Lower leg skin (tissue), 4 donors: ENCODE measurements at regions not wholly inside any gene's neighbourhood (a gene's known extent, or its start where the extent isn't known, plus 50 kb on each side); places are given as distances from the start of the nearest gene placed in this dataset.

ENCODE experiments used
- DNase-seq, 2 donors: peaks; one replicate each; pipeline ENCODE4 v3.0.0-alpha.2; 2019; ENCODE audit warnings: low spot score in 2 of 2
- H3K4me3 ChIP-seq: fragments of 200-600 bp; sonication (generic); 2 replicates; pipeline ENCODE4 v1.5.1; 2017; ENCODE audit warnings: mild to moderate bottlenecking, low read depth; ENCODE audit not compliant: poor library complexity, severe bottlenecking
- POLR2A ChIP-seq, 2 donors: fragments of 450-650 bp; IDR thresholded peaks; one replicate each; pipeline ENCODE4 v1.6.1; 2016 to 2017; ENCODE audit warnings: antibody characterized with exemption in 2 of 2, mild to moderate bottlenecking in 1 of 2, moderate library complexity in 1 of 2
- WGBS, 2 donors: methylation state at CpG; one replicate each; pipeline ENCODE4 v1.1.5; 2018; 5-methylcytosine and 5-hydroxymethylcytosine counted together
- intact Hi-C: fragments of 100-400 bp; cut with DNase I; formaldehyde crosslinking; loops from one replicate; pipeline ENCODE4 v1.15.0; 2023; ENCODE audit warnings: low total_unique reads
- TF ChIP-seq, protein P1 (sequence below), 3 donors: fragments of 450-650 bp; IDR thresholded peaks; one replicate each; pipeline ENCODE4 v1.5.1; 2016; ENCODE audit warnings: antibody characterized with exemption in 3 of 3, mild to moderate bottlenecking in 3 of 3, moderate library complexity in 2 of 3

DNA sequence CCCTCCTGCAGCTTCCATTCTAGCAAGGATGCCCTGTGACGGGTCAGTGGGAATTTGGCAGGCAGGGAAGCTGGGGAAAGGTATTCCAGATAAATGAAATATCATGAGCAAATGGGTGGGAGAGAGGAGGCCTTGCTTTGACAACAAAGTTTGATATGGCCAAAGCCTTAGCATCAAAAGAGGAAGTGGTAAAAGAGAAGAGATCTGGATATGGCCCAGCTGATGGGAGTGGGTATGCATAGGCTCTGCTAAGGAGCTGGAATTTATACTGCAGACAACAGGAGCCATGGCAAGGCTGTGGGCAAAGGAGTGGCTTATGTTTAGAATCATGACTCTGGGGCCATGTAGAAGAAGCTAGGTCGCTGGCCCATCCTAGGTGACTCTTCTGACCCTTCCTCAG is 89.2 kb downstream of the PJA1 start:
- no peak overlapping the region for H3K4me3 ChIP-seq
- peak in 1 of 2 donors; percentile 32 for DNase-seq
- WGBS, 2 donors: 45 to 94% methylated on average over 2 of the region's 2 CpGs
- TF ChIP-seq, protein P1, sequence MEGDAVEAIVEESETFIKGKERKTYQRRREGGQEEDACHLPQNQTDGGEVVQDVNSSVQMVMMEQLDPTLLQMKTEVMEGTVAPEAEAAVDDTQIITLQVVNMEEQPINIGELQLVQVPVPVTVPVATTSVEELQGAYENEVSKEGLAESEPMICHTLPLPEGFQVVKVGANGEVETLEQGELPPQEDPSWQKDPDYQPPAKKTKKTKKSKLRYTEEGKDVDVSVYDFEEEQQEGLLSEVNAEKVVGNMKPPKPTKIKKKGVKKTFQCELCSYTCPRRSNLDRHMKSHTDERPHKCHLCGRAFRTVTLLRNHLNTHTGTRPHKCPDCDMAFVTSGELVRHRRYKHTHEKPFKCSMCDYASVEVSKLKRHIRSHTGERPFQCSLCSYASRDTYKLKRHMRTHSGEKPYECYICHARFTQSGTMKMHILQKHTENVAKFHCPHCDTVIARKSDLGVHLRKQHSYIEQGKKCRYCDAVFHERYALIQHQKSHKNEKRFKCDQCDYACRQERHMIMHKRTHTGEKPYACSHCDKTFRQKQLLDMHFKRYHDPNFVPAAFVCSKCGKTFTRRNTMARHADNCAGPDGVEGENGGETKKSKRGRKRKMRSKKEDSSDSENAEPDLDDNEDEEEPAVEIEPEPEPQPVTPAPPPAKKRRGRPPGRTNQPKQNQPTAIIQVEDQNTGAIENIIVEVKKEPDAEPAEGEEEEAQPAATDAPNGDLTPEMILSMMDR (IDR thresholded peaks at IDR 0.05): no peak
- no peak for TF ChIP-seq POLR2A (IDR thresholded peaks at IDR 0.05)
- intact Hi-C loops: no loop called here

DNA sequence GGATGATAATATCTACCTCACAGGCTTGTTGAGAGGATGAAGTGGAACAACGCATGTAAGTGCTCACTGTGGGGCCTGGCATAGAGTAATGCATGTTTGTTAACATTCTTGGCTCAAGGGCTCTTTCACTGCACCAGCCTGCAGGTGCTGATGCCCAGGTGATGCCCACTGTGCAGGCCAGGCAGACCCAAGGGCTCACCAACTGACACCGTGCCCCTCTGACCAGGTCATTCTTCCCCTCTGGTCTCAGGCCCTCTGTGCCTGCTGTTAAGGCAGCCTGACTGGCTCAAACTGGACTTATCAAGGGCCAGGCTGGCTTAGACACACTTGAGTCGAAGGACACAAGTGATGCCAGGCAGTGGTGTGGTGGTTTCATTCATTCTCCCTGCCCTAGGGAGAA is 90.5 kb downstream of the PJA1 start:
- TF ChIP-seq, protein P1 (IDR thresholded peaks at IDR 0.05): no peak
- intact Hi-C loops: no loop called here
- peak in 1 of 2 donors; percentile 56 for DNase-seq
- WGBS, 2 donors: 84 to 90% methylated on average over 2 to 3 of the region's 3 CpGs
- H3K4me3 ChIP-seq: no peak overlapping the region

DNA sequence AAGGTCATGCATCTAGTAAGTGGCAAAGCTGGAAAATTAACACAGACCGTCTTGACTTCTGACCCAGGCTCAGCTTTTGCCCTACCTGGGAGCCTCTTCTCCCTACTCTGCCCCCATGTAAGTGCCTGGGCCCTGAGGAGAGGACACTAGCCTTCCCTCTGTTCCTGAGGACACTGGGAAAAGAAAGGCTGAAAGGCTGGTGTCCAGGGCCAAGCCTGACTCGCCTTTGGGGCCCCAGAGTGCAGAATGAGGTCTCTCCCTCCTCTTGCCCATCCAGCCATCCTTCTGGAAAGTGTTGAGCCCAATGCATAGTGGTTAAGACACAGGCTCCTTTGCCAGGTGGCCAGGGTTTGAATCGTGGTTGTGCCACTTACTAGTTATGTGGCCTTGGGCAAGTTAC is 91.5 kb downstream of the PJA1 start:
- intact Hi-C loops: no loop called here
- peak in 1 of 2 donors; percentile 73 for DNase-seq
- no peak for TF ChIP-seq POLR2A (IDR thresholded peaks at IDR 0.05)
- TF ChIP-seq, protein P1 (IDR thresholded peaks at IDR 0.05): no peak
- WGBS, 2 donors: 69 to 95% methylated on average over 3 of the region's 3 CpGs
- no peak overlapping the region for H3K4me3 ChIP-seq

DNA sequence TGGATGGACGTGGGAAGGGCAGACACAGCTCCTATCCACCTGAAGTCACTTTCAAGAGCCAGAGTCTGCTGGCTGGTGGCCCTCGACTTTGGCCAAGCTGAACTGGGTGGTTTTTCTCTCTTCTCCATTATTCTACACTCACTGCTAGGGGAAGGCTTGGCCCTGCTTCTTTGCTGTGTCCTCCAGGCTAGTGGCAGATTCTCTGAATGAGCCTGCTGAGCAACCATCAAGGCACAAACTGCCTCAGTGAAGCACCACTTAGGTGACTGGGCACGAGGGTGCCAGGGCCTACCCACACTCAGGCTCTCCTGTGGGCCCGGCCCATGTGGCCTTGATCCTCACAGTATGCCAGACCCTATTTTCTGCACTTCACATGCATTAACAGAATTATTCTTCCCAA is 92.0 kb downstream of the PJA1 start:
- no peak for TF ChIP-seq POLR2A (IDR thresholded peaks at IDR 0.05)
- TF ChIP-seq, protein P1 (IDR thresholded peaks at IDR 0.05): no peak
- peak in 1 of 2 donors; percentile 56 for DNase-seq
- H3K4me3 ChIP-seq: no peak overlapping the region
- WGBS, 2 donors: 80 to 81% methylated on average over 4 of the region's 4 CpGs
- intact Hi-C loops: no loop called here

DNA sequence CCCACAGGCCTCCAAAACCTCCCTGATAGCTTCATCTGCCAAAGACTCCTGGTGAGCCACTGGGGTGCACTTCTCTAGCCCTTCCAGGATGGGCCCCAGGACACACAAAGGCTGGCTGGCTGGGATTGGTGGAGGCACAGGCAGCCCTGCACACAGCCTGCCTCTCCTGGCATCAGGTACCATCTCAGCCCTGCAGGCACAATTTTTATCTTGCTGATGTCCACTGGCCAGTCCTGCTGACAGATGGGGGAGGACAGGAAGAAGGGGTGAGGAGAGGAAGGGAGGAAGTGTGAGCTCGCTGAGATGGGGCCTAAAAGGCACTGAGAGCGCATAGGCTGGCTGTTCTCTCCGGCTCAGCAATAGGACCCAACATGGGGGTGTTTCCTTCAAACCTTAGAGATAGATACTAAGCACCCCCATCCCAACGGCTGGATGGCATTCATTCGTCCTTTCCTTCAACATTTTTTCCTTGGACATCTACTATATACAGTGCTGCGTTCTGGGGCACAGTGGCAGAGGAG is 92.7 kb downstream of the PJA1 start:
- intact Hi-C loops: no loop called here

More for the DNA sequence above, 92.7 kb downstream of the PJA1 start:
- no peak for TF ChIP-seq POLR2A (IDR thresholded peaks at IDR 0.05)
- TF ChIP-seq, protein P1 (IDR thresholded peaks at IDR 0.05): no peak
- DNase-seq: peak in 1 of 2 donors; percentile 23
- H3K4me3 ChIP-seq: no peak overlapping the region
- WGBS, 2 donors: 75 to 100% methylated on average over 6 of the region's 6 CpGs
